HepG2 (cell line): ENCODE measurements at regions not wholly inside any gene's neighbourhood (a gene's known extent, or its start where the extent isn't known, plus 50 kb on each side); places are given as distances from the start of the nearest gene placed in this dataset.

Experiments used
- BHLHE40 ChIP-seq: IDR thresholded peaks from 2 replicates; pipeline ENCODE4 v1.6.1; 2011; ENCODE audit warnings: low read length, improper control_type of control experiment
- CCAR2 ChIP-seq: fragments of 200-400 bp; formaldehyde crosslinking; optimal IDR thresholded peaks from 2 replicates; pipeline ENCODE3; 2018; ENCODE audit warnings: low read depth, mild to moderate bottlenecking, low read length, moderate library complexity
- GABPA ChIP-seq, 2 experiments: IDR thresholded peaks; 2 replicates each; pipeline ENCODE4 v1.6.1; 2011 to 2016; ENCODE audit warnings: low read depth in 2 of 2, low read length in 1 of 2, missing biosample characterization in 1 of 2, missing genetic modification characterization in 1 of 2
- GATAD2A ChIP-seq: IDR thresholded peaks from 2 replicates; pipeline ENCODE4 v1.6.1; 2016
- KDM5A ChIP-seq: fragments of 200-600 bp; sonication (generic); IDR thresholded peaks from 2 replicates; pipeline ENCODE4 v1.7.0; 2018; ENCODE audit warnings: antibody characterized with exemption, mild to moderate bottlenecking, low read length, borderline replicate concordance
- NCOA2 ChIP-seq: sonication (generic); formaldehyde crosslinking; IDR thresholded peaks from 2 replicates; pipeline ENCODE4 v1.8.0; 2022; ENCODE audit warnings: inconsistent platforms
- NFE2L1 ChIP-seq: sonication (generic); formaldehyde crosslinking; IDR thresholded peaks from 2 replicates; pipeline ENCODE4 v1.4.0; 2020; ENCODE audit warnings: missing genetic modification reagents, mild to moderate bottlenecking, borderline replicate concordance
- PHF20 ChIP-seq: sonication (generic); formaldehyde crosslinking; IDR thresholded peaks from 2 replicates; pipeline ENCODE4 v1.5.0; 2020; ENCODE audit warnings: mild to moderate bottlenecking, missing genetic modification reagents
- ZNF510 ChIP-seq: sonication (generic); formaldehyde crosslinking; IDR thresholded peaks from 2 replicates; pipeline ENCODE4 v1.4.0; 2020; ENCODE audit warnings: low read depth, mild to moderate bottlenecking, missing genetic modification reagents

- no peak for TF ChIP-seq BHLHE40
- TF ChIP-seq GABPA (IDR thresholded peaks at IDR 0.05; ENCODE audit: low read depth, low read length), result no peak
- TF ChIP-seq GABPA (CRISPR knock-in tag; IDR thresholded peaks at IDR 0.05; ENCODE audit: low read depth), result no peak
- no peak for TF ChIP-seq NFE2L1
- TF ChIP-seq NCOA2 (CRISPR knock-in tag), result no peak
- TF ChIP-seq PHF20 (CRISPR knock-in tag), result no peak
- no peak for TF ChIP-seq ZNF510 (CRISPR knock-in tag)
- no peak for TF ChIP-seq GATAD2A
- TF ChIP-seq KDM5A, result no peak
- no peak for TF ChIP-seq CCAR2
These were observed 143.1 kb upstream of the MPPED2 start for GRCh38 chr11:30729187-30729713.
